NCI-H2171 (cell line): ENCODE measurements at regions not wholly inside any gene's neighbourhood (a gene's known extent, or its start where the extent isn't known, plus 50 kb on each side); places are given as distances from the start of the nearest gene placed in this dataset.

Experiments used
- DNase-seq: peaks from one replicate; lab custom pipeline; 2025; lab: John Stamatoyannopoulos, UW

DNA sequence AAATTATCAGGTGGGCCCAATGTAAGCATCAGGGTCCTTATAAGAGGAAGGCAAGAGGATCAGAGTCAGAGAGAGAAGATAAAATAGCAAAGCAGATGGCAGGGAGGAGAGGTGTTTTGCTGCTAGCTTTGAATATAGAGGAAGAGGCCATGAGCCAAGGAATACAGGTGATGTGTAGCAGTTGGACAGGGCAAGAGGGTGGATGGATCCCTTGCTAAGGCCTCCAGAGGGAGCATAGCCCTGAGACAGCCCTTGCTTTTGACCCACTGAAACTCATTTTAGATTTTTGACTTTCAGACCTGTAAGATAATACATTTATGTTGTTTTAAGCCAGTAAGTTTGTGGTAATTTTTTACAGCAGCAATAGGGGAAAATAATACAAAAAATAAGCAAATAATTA lies 116.6 kb upstream of the PARD3B start:
- no peak for DNase-seq

DNA sequence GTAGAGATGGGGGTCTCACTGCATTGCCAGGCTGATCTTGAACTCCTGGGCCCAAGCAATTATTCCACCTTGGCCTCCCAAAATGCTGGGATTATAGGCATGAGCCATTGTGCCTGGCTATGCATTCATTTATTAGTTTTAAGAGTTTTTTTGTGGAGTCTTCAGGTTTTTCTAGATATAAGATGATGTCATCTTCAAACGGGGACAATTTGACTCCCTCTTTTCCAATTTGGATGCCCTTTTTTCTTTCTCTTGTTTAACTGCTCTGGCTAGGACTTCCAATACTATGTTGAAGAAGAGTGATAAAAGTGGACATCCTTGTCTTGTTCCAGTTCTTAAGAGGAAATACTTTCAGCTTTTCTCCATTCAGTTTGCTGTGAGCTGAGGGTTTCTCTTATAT lies 113.7 kb upstream of the PARD3B start:
- DNase-seq, result no peak

- DNase-seq, result no peak
Measured at GRCh38 chr2:204432196-204432595, 113.1 kb upstream of the PARD3B start.

- DNase-seq, result no peak
Measured at GRCh38 chr2:204434660-204435462, 110.4 kb upstream of the PARD3B start.

- no peak for DNase-seq
Measured at GRCh38 chr2:204436230-204436629, 109.0 kb upstream of the PARD3B start.

GRCh38 chr2:204437408-204437807 lies 107.9 kb upstream of the PARD3B start:
- DNase-seq, result no peak

DNA sequence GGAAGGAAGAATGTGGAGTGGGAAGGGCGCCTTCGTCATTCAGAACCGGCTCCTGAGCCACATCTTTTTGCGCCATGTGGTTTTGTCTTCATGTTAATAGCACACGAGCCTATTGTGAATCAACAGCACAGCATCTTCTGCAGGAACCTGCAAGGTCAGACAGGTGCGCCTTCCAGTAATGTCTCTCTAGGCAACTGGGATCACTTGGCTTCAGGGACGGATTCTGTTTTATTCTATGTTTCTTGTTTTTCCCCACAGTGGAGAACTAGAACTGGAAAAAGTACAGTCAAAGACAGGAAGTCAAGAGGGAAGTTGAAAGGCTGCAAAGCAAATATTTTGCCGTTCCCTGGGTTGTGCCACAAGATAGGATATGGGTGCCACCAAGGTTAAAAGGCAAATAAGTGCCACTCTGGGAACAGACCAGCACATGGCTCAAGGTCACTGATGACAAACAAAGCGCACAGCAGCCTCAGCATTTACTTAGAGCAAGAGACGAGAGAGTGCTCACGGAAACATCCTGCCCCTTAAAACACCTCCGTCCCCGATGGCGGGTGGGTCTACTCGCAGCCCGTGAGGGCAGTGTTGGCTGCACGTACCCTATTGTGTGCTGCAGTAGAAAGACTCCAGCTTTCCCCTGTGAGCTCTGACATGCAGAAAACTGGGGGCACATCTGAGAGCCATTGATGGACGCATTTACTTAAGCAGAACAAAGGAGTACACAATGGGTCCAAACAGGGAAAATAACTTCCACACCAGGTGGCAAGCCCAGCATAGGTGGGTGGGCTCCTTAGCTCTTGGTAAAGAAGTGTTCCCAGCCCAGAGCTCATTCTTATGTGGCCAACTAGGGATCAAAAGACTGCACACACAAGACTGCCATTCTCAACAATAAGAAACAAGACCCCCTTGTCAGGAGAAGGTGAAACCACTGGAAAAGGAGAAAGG lies 107.2 kb upstream of the PARD3B start:
- no peak for DNase-seq

GRCh38 chr2:204441316-204441715 lies 104.0 kb upstream of the PARD3B start:
- no peak for DNase-seq

DNA sequence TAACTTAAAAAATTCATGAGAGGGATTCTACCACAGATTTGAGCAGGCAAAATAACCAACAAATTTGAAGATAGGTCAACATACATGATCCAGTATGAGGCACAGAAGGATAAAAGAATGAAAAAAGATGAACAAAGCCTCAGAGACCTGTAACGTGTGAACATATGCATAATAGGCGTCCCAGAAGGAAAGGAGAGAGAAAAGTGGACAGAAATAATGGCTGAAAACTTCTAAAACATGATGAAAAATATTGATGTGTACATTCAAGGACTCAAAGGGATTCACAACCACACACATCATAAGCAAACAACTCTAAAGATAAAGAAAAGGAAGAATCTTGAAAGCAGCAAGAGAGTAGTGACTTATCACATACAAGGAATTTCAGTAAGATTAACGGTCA lies 100.1 kb upstream of the PARD3B start:
- DNase-seq, result no peak

DNA sequence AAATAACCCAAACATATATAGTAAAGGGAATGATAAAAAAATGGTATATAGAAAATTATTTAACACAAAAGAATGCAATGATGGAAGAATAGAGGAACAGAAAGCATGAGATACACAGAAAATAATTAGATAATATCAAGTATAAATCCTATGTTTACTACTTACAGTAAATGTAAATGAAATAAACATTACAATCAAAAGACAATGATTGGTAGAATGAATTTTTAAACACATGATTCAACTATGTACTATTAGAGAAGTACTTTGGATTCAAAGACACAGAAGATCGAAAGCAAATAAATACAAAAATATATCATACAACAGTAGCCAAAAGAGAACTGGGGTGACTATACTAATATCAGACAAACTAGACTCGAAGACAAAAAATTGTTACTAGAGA lies 97.6 kb upstream of the PARD3B start:
- no peak for DNase-seq

DNA sequence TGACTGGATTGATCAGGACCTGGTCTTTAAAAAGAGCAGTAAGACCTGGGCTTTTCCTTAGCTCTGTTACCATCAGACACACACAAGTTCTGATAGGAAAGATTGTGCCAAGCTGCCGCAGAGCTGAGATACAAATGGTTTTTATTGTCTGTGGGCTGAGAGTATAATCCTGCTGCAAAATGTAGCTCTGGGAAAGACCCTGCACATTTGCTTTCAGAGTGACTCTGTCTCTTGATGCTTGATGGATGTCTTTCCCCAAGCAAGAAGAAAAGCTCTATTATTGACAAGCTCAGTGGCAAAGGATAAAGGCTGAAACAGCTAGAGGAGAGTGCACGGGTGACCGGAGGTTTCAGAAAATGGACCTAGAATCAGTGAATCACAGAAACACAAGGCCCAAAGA lies 95.3 kb upstream of the PARD3B start:
- DNase-seq, result no peak

- no peak for DNase-seq
Measured at GRCh38 chr2:204451766-204452165, 93.5 kb upstream of the PARD3B start.

- no peak for DNase-seq
Measured at GRCh38 chr2:204452464-204453023, 92.7 kb upstream of the PARD3B start.

DNA sequence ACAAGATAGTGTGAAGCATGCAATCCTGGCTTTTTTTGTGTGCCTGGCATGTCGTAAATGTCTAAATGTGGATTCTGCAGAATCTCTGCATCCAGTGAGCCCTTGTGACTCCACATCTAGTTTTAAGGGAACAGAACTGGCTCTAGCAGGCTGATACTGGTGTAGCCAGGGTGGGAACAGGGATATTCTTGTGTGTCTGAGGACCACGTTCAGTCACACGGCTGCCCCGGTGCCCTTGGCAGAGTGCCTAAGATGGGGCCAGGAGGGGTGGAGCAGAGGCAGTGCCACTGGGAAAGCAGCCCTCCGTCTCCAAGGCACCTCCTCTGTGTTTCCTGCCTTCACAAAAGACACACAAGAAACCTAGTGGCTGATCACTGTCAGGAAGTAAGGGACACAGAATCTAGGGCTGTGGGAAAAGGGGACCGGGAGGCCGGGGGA lies 91.5 kb upstream of the PARD3B start:
- DNase-seq, result peak; percentile 12

DNA sequence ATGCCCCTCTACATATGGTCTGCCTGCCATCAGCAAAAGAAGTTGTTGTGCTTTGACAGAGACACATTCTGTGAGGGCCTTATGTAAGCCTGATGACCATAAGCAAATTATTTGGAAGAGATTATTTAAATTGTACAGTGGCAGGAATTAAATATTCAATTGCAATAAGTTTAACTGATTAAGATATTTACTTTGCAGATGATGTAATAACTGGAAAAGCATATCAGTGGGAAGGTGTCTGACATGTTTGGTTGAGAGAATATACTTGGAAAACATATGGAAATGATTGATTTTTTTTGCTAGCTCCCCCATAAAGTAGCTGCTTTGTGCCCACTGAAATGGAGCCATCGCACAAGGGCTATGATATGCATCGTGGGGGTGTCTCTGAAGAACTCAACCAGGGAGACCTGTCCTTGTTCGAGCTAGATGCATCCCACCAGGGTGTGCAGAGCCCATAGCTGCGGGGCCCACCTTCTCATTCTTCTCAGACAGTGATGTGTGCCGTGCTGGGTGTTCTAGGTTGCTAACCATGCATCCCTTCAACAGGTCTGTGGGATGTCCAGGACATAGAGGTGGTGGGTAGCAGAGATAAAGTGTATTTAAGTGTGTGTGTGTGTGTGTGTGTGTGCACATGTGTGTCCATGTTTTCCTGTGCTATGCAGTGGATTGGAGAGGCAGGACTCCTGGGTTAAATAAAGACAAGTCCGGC lies 90.4 kb upstream of the PARD3B start:
- DNase-seq, result no peak

- no peak for DNase-seq
Measured at GRCh38 chr2:204468746-204469429, 76.4 kb upstream of the PARD3B start.

DNA sequence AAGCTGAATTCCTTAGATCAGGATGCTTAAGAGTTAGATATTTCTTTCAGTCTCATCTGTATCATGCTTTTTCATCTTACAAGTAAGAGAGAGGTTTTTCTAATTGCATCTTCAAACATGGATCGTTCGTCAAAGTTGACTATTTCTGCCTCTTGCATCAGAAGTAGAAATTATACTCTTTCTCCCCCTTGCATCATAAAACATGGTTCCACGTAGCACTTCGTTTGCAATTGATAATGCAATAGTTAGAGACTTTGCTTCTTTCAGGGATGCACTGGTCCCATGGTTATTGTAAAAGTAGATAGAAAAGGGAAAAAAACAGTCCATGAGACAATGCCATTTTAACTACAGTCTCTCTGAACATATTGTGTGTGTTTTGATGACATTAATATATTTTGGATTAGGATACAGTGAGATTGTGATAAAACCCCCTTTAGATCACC lies 75.1 kb upstream of the PARD3B start:
- DNase-seq, result no peak

- DNase-seq, result no peak
Measured at GRCh38 chr2:204470621-204471196, 74.6 kb upstream of the PARD3B start.

DNA sequence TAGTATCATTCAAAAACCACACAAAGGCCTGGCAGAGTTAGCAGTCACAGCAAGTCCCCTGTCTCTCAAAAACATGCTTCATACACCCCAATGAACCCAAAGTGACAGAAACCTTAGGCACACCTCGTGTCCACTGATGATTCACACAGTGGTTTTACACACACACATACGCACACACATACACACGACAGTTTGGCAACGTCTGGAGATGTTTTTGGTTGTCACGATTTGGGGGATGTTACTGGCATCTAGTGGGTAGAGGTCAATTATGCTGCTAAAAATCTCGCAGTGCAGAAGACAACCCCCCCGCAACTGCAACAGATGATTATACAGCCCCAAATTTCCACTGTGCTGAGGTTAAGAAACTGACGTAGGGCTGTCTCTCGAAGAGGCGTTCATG lies 72.9 kb upstream of the PARD3B start:
- no peak for DNase-seq

DNA sequence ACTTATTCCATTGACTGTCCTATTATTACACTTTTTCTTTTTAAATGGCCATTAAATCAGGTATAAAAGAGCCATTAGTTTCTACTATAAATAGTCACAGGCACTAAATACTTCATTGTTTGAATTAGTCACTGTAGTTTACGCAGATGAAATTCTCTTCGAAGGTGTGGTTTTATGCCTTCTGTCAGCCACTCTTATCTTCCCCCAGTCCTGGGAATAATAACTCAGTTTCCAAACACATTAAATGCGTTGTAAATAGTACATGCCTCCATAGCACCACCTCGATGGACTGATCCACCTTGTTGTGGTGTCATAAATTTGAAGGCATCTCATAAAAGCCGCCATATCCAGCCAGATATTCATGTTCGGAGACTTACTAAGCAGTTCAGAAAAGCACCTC lies 72.1 kb upstream of the PARD3B start:
- DNase-seq, result no peak

- DNase-seq, result no peak
Measured at GRCh38 chr2:204475399-204475798, 69.9 kb upstream of the PARD3B start.
